Mucosa of descending colon (tissue), 3 donors: ENCODE measurements at regions not wholly inside any gene's neighbourhood (a gene's known extent, or its start where the extent isn't known, plus 50 kb on each side); places are given as distances from the start of the nearest gene placed in this dataset.

Experiments used
- ATAC-seq: fragments of 200-7000 bp; cut with Tn5 transposase; one replicate; pipeline ENCODE4 v1.9.1; 2020; ENCODE audit warnings: mild to moderate bottlenecking, moderate library complexity
- DNase-seq, 3 donors: peaks; one replicate each; pipeline ENCODE4 v3.0.0-alpha.2; 2020
- H3K36me3 ChIP-seq: fragments of 200-600 bp; one replicate; pipeline ENCODE4 v1.8.0; 2021; ENCODE audit warnings: low read depth, mild to moderate bottlenecking
- H3K4me1 ChIP-seq: fragments of 200-600 bp; one replicate; pipeline ENCODE4 v1.8.0; 2021; ENCODE audit warnings: low read depth, mild to moderate bottlenecking
- H3K4me3 ChIP-seq: fragments of 200-600 bp; one replicate; pipeline ENCODE4 v1.8.0; 2021; ENCODE audit warnings: mild to moderate bottlenecking
- H3K9me3 ChIP-seq: fragments of 200-600 bp; one replicate; pipeline ENCODE4 v1.8.0; 2021; ENCODE audit warnings: mild to moderate bottlenecking
- intact Hi-C, 2 donors: fragments of 100-400 bp; cut with DNase I in 1 of 2; cut with micrococcal nuclease in 1 of 2; formaldehyde crosslinking; loops; one replicate each; pipeline versions ENCODE4 v1.11.0 to v1.11.1; 2022; cut with DNase I, micrococcal nuclease
- TF ChIP-seq, protein P1 (sequence below): fragments of 200-600 bp; IDR thresholded peaks from one replicate; pipeline ENCODE4 v1.8.0; 2022; ENCODE audit warnings: antibody characterized with exemption, mild to moderate bottlenecking
- donor health status: DM: no; HTN: no; CAD: no; lungs with moderate emphysema.
- donor health status: DM: no; HTN: no; CAD: no.
- donor health status: DM: no; HTN: yes; CAD: no.

GRCh38 chr2:67802824-67803223 lies 260.0 kb downstream of the C1D start:
- DNase-seq (no peak), ATAC-seq (no peak)
- intact Hi-C loops = no loop called here

GRCh38 chr2:67806816-67807215 lies 256.0 kb downstream of the C1D start:
- no peak for DNase-seq
- intact Hi-C loops = no loop called here
- Histone ChIP-seq H3K36me3 (no peaks in the 10 kb centered on the region), H3K4me3 (no peak overlapping the region), H3K4me1 (no peaks in the 10 kb centered on the region), H3K9me3 (no peaks in the 10 kb centered on the region)
- TF ChIP-seq, protein P1, sequence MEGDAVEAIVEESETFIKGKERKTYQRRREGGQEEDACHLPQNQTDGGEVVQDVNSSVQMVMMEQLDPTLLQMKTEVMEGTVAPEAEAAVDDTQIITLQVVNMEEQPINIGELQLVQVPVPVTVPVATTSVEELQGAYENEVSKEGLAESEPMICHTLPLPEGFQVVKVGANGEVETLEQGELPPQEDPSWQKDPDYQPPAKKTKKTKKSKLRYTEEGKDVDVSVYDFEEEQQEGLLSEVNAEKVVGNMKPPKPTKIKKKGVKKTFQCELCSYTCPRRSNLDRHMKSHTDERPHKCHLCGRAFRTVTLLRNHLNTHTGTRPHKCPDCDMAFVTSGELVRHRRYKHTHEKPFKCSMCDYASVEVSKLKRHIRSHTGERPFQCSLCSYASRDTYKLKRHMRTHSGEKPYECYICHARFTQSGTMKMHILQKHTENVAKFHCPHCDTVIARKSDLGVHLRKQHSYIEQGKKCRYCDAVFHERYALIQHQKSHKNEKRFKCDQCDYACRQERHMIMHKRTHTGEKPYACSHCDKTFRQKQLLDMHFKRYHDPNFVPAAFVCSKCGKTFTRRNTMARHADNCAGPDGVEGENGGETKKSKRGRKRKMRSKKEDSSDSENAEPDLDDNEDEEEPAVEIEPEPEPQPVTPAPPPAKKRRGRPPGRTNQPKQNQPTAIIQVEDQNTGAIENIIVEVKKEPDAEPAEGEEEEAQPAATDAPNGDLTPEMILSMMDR = no peak
- ATAC-seq = no peak

More at GRCh38 chr2:67802824-67803223, 260.0 kb downstream of the C1D start:
- Histone ChIP-seq H3K9me3 (no peaks in the 10 kb centered on the region), H3K36me3 (no peaks in the 10 kb centered on the region), H3K4me3 (no peak overlapping the region), H3K4me1 (no peaks in the 10 kb centered on the region)
- TF ChIP-seq, protein P1 = no peak

- H3K4me1 ChIP-seq = no peaks in the 10 kb centered on the region
- intact Hi-C loops = no loop called here
- no peaks in the 10 kb centered on the region for H3K36me3 ChIP-seq
- no peak overlapping the region for H3K4me3 ChIP-seq
- TF ChIP-seq, protein P1 = no peak
- H3K9me3 ChIP-seq = no peaks in the 10 kb centered on the region
- DNase-seq (no peak), ATAC-seq (no peak)
These were observed 254.7 kb downstream of the C1D start for GRCh38 chr2:67808112-67808511.

DNA sequence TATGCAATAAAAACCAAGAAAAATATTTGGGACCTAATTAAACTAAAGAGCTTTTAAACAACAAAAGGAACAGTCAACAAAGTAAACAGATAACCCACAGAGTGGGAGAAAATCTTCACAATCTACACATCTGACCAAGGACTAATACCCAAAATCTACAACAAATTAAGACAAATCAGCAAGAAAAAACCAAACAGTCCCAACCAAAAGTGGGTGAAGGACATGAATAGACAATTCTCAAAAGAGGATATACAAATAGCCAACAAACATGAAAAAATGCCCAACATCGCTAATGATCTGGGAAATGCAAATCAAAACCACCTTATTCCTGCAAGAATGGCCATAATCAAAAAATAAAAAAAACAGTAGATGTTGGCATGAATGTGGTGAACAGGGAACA lies 250.1 kb downstream of the C1D start:
- intact Hi-C loops = no loop called here
- ATAC-seq (no peak), DNase-seq (no peak)
- TF ChIP-seq, protein P1 = no peak
- H3K9me3 ChIP-seq = no peaks in the 10 kb centered on the region
- H3K4me3 ChIP-seq = no peak overlapping the region
- no peaks in the 10 kb centered on the region for H3K36me3 ChIP-seq
- H3K4me1 ChIP-seq = no peaks in the 10 kb centered on the region

- intact Hi-C loops = no loop called here
- H3K4me1 ChIP-seq = no peaks in the 10 kb centered on the region
- no peaks in the 10 kb centered on the region for H3K9me3 ChIP-seq
- DNase-seq = no peak
- TF ChIP-seq, protein P1 = no peak
- H3K36me3 ChIP-seq = no peaks in the 10 kb centered on the region
- ATAC-seq = no peak
- no peak overlapping the region for H3K4me3 ChIP-seq
These were observed 239.1 kb downstream of the C1D start for GRCh38 chr2:67823726-67824125.

GRCh38 chr2:67824186-67824585 lies 238.6 kb downstream of the C1D start:
- intact Hi-C loops = no loop called here
- Histone ChIP-seq H3K4me3 (no peak overlapping the region), H3K36me3 (no peaks in the 10 kb centered on the region), H3K9me3 (no peaks in the 10 kb centered on the region), H3K4me1 (no peaks in the 10 kb centered on the region)
- DNase-seq (no peak), ATAC-seq (no peak)
- TF ChIP-seq, protein P1 = no peak
